ENCODE measurements at regions not wholly inside any gene's neighbourhood (a gene's known extent, or its start where the extent isn't known, plus 50 kb on each side); places are given as distances from the start of the nearest gene placed in this dataset.

DNA sequence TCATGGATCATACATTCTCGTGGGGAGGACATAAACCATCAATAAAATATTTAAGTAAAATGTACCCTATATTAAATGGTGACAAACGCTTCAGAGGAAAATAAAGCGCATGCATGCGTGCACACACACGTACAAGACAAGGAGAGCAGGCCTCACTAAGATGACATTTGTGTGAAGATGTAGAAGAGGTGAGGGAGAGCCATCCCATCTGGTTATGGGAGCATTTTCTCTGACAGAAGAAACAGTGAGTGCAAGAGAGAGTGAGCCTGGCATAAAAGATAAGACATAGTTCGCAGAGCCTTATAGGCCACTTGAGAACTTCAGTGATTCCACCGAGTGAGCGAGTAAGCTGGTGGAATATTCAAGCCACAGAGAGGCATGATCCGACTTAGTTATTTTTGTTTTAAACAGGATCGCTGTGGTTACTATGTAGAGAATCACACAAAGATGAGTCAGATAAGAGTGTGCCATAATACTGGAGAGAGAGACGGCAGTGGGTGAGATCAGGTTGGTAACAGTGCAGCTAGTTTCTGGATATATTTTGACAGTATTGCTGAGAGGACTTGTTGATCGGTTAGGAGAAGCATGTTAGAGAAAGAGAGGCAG is 624.2 kb downstream of the PLPP3 start:
- TF ChIP-seq, protein P1, sequence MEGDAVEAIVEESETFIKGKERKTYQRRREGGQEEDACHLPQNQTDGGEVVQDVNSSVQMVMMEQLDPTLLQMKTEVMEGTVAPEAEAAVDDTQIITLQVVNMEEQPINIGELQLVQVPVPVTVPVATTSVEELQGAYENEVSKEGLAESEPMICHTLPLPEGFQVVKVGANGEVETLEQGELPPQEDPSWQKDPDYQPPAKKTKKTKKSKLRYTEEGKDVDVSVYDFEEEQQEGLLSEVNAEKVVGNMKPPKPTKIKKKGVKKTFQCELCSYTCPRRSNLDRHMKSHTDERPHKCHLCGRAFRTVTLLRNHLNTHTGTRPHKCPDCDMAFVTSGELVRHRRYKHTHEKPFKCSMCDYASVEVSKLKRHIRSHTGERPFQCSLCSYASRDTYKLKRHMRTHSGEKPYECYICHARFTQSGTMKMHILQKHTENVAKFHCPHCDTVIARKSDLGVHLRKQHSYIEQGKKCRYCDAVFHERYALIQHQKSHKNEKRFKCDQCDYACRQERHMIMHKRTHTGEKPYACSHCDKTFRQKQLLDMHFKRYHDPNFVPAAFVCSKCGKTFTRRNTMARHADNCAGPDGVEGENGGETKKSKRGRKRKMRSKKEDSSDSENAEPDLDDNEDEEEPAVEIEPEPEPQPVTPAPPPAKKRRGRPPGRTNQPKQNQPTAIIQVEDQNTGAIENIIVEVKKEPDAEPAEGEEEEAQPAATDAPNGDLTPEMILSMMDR (IDR thresholded peaks at IDR 0.05) = no peak
- no peak for TF ChIP-seq POLR2A (IDR thresholded peaks at IDR 0.05)

Measured in testis (tissue), 2 donors.